GM13976 (cell line): ENCODE measurements at regions not wholly inside any gene's neighbourhood (a gene's known extent, or its start where the extent isn't known, plus 50 kb on each side); places are given as distances from the start of the nearest gene placed in this dataset.

Experiments
- DNase-seq: peaks from one replicate; pipeline ENCODE4 v3.0.0; 2012; ENCODE audit warnings: low spot score
- CTCF ChIP-seq: IDR thresholded peaks from 2 replicates; pipeline ENCODE4 v1.5.1; 2012; ENCODE audit warnings: borderline replicate concordance, mild to moderate bottlenecking; ENCODE audit not compliant: insufficient read depth; ENCODE audit errors: extremely low read depth, missing control alignments, control extremely low read depth
- in situ Hi-C: fragments of 300-500 bp; cut with MboI; formaldehyde crosslinking; loops from one replicate; pipeline ENCODE4 v1.12.0; 2022; ENCODE audit warnings: low sequenced_read_pairs, mixed read lengths, inconsistent platforms; ENCODE audit not compliant: unreplicated experiment

DNA sequence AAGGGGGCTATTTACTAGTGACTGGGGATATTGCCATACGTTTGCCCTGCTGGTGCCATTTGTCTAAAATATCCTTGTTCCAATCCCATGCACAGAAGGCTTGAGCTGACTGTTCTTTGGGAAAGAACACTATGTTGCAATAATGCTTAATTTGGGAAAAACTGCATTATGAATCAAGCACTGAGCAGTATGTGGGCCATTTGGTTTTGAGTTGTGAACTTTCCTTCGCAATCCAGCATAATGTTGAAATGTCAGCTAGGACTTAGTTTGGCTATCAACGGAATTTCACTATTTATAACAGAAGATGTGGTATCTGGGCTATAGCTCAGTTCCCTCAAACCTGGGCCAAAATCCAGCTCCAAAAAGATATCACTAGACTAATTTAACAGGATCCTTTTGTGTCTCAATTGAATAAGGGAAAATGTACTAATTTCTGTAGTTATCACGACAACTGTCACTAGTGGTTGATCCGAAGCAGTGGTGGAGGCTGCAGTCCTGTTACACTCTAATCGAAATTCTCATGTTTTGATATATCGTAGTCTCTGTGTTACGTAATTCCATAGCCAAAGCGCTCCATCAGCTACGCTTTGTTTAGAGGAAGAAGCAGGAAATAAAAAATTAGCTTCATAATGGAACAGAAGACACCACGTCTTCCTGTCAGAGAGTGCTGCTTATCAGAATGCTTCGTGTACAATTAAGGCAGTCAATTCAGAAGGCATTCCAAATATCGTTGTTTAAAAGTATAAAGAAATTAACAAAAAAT, 686.8 kb upstream of the SALL3 start:
- in situ Hi-C loops = no loop called here
- DNase-seq = peak; percentile 1
- TF ChIP-seq CTCF = no peak

- no peak for DNase-seq
- no peak for TF ChIP-seq CTCF
- in situ Hi-C loops = no loop called here
Measured at GRCh38 chr18:78293540-78293939, 686.1 kb upstream of the SALL3 start.

DNA sequence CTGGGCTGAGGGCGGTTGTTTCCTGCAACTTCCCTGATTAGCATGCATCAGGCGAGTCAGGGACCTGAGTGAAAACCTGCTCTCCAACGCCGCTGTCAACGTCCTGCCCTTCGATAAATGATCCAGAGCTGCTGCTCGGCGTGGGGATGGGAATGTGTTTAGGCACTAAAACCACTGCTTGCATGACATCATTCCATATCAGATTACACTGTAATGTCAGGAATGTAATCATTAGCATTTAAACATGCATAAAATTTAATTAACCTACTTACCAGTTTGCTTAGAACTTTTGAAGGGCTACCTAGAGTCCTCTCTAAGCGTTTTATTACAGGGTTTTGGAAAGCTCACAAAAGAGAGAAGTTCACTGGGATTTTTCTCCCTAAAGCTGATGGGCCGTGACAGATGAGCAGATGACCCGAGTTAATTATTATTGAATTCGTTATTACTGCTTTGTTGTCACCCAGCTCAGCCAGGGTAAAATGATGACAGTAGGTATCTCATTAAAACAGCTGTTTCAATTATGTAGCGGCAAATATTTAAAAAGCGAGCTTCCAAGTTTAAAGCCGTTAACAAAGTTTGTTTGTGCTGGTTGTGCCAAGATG, 685.6 kb upstream of the SALL3 start:
- DNase-seq = peak; percentile 4
- in situ Hi-C loops = no loop called here
- no peak for TF ChIP-seq CTCF

DNA sequence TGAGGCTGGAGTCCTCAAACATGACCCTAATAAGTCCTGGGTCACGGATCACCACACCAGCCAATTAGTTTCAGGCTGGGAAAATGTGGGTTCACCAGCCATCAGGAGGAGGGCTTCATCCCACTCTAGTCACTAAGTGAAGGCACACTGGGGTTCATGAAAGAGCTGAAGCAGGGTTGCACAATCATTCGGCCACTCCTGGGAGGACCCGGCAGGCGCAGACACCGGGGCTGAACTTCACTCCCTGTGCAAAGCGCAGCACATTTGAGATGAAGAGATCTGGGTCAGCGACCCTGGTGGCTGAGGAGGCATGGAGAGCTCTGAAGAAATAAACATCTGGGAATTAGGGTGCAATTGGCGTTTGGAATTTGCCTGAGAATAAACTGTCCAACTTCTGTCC, 684.4 kb upstream of the SALL3 start:
- in situ Hi-C loops = no loop called here
- TF ChIP-seq CTCF = no peak
- peak; percentile 7 for DNase-seq

DNA sequence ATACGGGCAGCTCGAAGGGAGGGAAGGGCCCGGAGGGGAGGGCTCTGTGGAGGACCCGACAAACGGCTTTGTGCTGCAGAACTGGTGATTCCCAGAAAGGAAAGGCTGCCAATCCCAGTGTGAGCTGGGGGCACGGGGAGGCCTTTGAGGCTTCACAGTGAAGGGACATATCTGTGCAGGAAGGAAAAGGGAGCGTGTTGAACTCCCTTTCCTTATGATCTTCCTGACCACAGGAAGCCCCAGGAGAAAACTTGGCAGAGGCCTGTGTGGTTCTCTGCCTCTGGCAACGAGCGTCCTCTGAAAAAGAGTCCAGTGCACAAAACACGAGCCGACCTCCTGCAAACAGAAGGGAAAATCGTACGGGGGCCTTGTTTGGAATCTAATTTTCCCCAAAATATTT, 683.5 kb upstream of the SALL3 start:
- DNase-seq = peak; percentile 3
- in situ Hi-C loops = no loop called here
- no peak for TF ChIP-seq CTCF

- in situ Hi-C loops = no loop called here
- DNase-seq = peak; percentile 4
- no peak for TF ChIP-seq CTCF
Measured at GRCh38 chr18:78297048-78297447, 682.6 kb upstream of the SALL3 start.
